ENCODE measurements at regions not wholly inside any gene's neighbourhood (a gene's known extent, or its start where the extent isn't known, plus 50 kb on each side); places are given as distances from the start of the nearest gene placed in this dataset.

GRCh38 chr6:96276305-96276704 lies 245.3 kb upstream of the UFL1 start:
- H3K9me3 ChIP-seq: no peaks in the 10 kb centered on the region
- no peak for DNase-seq
- no peak overlapping the region for H3K4me3 ChIP-seq (ENCODE audit: low read depth, low read length)
- H3K36me3 ChIP-seq: no peaks in the 10 kb centered on the region
- H3K4me1 ChIP-seq: no peaks in the 10 kb centered on the region
- H3K27me3 ChIP-seq: no peaks in the 10 kb centered on the region
- TF ChIP-seq CTCF (IDR thresholded peaks at IDR 0.05; ENCODE audit: low read depth, low read length): no peak

- H3K4me1 ChIP-seq: no peaks in the 10 kb centered on the region
- no peak for DNase-seq
- no peaks in the 10 kb centered on the region for H3K27me3 ChIP-seq
- H3K36me3 ChIP-seq: no peaks in the 10 kb centered on the region
- no peak overlapping the region for H3K4me3 ChIP-seq (ENCODE audit: low read depth, low read length)
- no peaks in the 10 kb centered on the region for H3K9me3 ChIP-seq
- TF ChIP-seq CTCF (IDR thresholded peaks at IDR 0.05; ENCODE audit: low read depth, low read length): no peak
These were observed 244.8 kb upstream of the UFL1 start for GRCh38 chr6:96276856-96277255.

GRCh38 chr6:96279084-96279483 lies 242.5 kb upstream of the UFL1 start:
- H3K27me3 ChIP-seq: no peaks in the 10 kb centered on the region
- no peaks in the 10 kb centered on the region for H3K4me1 ChIP-seq
- no peak overlapping the region for H3K4me3 ChIP-seq (ENCODE audit: low read depth, low read length)
- DNase-seq: no peak
- no peak for TF ChIP-seq CTCF (IDR thresholded peaks at IDR 0.05; ENCODE audit: low read depth, low read length)
- H3K36me3 ChIP-seq: no peaks in the 10 kb centered on the region
- H3K9me3 ChIP-seq: no peaks in the 10 kb centered on the region

GRCh38 chr6:96286503-96286902 lies 235.1 kb upstream of the UFL1 start:
- Histone ChIP-seq H3K9me3 (no peaks in the 10 kb centered on the region), H3K36me3 (no peaks in the 10 kb centered on the region), H3K4me1 (no peaks in the 10 kb centered on the region), H3K4me3 (ENCODE audit: low read depth, low read length) (no peak overlapping the region), H3K27me3 (no peaks in the 10 kb centered on the region)
- no peak for TF ChIP-seq CTCF (IDR thresholded peaks at IDR 0.05; ENCODE audit: low read depth, low read length)
- DNase-seq: no peak

- H3K27me3 ChIP-seq: no peaks in the 10 kb centered on the region
- no peak overlapping the region for H3K4me3 ChIP-seq (ENCODE audit: low read depth, low read length)
- H3K36me3 ChIP-seq: no peaks in the 10 kb centered on the region
- no peaks in the 10 kb centered on the region for H3K4me1 ChIP-seq
- no peak for TF ChIP-seq CTCF (IDR thresholded peaks at IDR 0.05; ENCODE audit: low read depth, low read length)
- no peak for DNase-seq
- H3K9me3 ChIP-seq: no peaks in the 10 kb centered on the region
These were observed 222.1 kb upstream of the UFL1 start for GRCh38 chr6:96299525-96299924.

- Histone ChIP-seq H3K9me3 (no peaks in the 10 kb centered on the region), H3K36me3 (no peaks in the 10 kb centered on the region), H3K4me3 (ENCODE audit: low read depth, low read length) (no peak overlapping the region), H3K4me1 (no peaks in the 10 kb centered on the region), H3K27me3 (no peaks in the 10 kb centered on the region)
- TF ChIP-seq CTCF (IDR thresholded peaks at IDR 0.05; ENCODE audit: low read depth, low read length): no peak
- DNase-seq: no peak
These were observed 220.6 kb upstream of the UFL1 start for GRCh38 chr6:96301023-96301422.
